Caco-2 (cell line): ENCODE measurements at regions not wholly inside any gene's neighbourhood (a gene's known extent, or its start where the extent isn't known, plus 50 kb on each side); places are given as distances from the start of the nearest gene placed in this dataset.

Experiments used
- BruUV-seq: library from RNA; stranded (reverse); fragments of 400-500 nt; replicated peaks from 2 replicates; lab custom pipeline; 2021; lab: Mats Ljungman, UMichigan
- CTCF ChIA-PET: fragments of 300-600 bp; sonication (Branson Sonifier 250); formaldehyde crosslinking; loops from one replicate; lab custom pipeline; 2022; ENCODE audit warnings: antibody characterized with exemption; lab: Charles Lee
- POLR2A ChIA-PET: fragments of 300-600 bp; sonication (Branson Sonifier 250); formaldehyde crosslinking; loops from one replicate; lab custom pipeline; 2022; ENCODE audit warnings: antibody characterized with exemption; lab: Charles Lee
- DNase-seq, 2 experiments: peaks; one replicate each; pipeline versions ENCODE4 v3.0.0 to v3.0.0-alpha.2; 2020 to 2022
- H3K27me3 ChIP-seq: replicated peaks from 2 replicates; pipeline ENCODE4 v1.6.0; 2011; ENCODE audit warnings: low read length; ENCODE audit not compliant: control insufficient read depth, insufficient read depth
- H3K36me3 ChIP-seq: 2 replicates; pipeline ENCODE4 v1.5.1; 2011; ENCODE audit warnings: low read length; ENCODE audit not compliant: control insufficient read depth, insufficient read depth
- H3K4me1 ChIP-seq: fragments of 250-450 bp; sonication (Bioruptor Pico); 2 replicates; pipeline ENCODE4 v1.5.1; 2020; ENCODE audit warnings: mild to moderate bottlenecking
- H3K4me3 ChIP-seq: 2 replicates; pipeline ENCODE4 v1.5.1; 2011; ENCODE audit warnings: low read depth, mild to moderate bottlenecking, control low read depth, low read length
- H3K9me3 ChIP-seq: fragments of 250-450 bp; sonication (Bioruptor Pico); 2 replicates; pipeline ENCODE4 v1.5.1; 2020; ENCODE audit warnings: mild to moderate bottlenecking, moderate library complexity
- H3K27ac Mint-ChIP-seq: one replicate; pipeline ENCODE4 v1.8.0; 2022; ENCODE audit warnings: mixed read lengths; ENCODE audit not compliant: unreplicated experiment
- H3K27me3 Mint-ChIP-seq: one replicate; pipeline ENCODE4 v1.8.0; 2022; ENCODE audit warnings: mixed read lengths; ENCODE audit not compliant: insufficient read depth, unreplicated experiment
- H3K36me3 Mint-ChIP-seq: one replicate; pipeline ENCODE4 v1.8.0; 2022; ENCODE audit warnings: mild to moderate bottlenecking, mixed read lengths; ENCODE audit not compliant: insufficient read depth, unreplicated experiment
- H3K4me1 Mint-ChIP-seq: one replicate; pipeline ENCODE4 v1.8.0; 2022; ENCODE audit warnings: low read depth, mixed read lengths; ENCODE audit not compliant: unreplicated experiment
- H3K4me3 Mint-ChIP-seq: one replicate; pipeline ENCODE4 v1.8.0; 2022; ENCODE audit warnings: mild to moderate bottlenecking, moderate library complexity, mixed read lengths; ENCODE audit not compliant: unreplicated experiment
- H3K9me3 Mint-ChIP-seq: one replicate; pipeline ENCODE4 v1.8.0; 2022; ENCODE audit warnings: mixed read lengths; ENCODE audit not compliant: unreplicated experiment
- intact Hi-C: fragments of 100-400 bp; cut with micrococcal nuclease; formaldehyde crosslinking; loops from one replicate; pipeline ENCODE4 v1.10.0; 2022; ENCODE audit not compliant: unreplicated experiment
- TF ChIP-seq, protein P1 (sequence below), 2 experiments: fragments of 200-600 bp in 1 of 2; IDR thresholded peaks; 1 replicate in 1 of 2; 2 replicates in 1 of 2; pipeline versions ENCODE4 v1.5.1 to v1.8.0; 2011 to 2022; ENCODE audit warnings: antibody characterized with exemption in 1 of 2, control low read depth in 1 of 2, inconsistent platforms in 1 of 2, low read depth in 1 of 2, low read length in 1 of 2, mild to moderate bottlenecking in 1 of 2, moderate library complexity in 1 of 2; ENCODE audit not compliant: insufficient read depth in 1 of 2, severe bottlenecking in 1 of 2, unreplicated experiment in 1 of 2

DNA sequence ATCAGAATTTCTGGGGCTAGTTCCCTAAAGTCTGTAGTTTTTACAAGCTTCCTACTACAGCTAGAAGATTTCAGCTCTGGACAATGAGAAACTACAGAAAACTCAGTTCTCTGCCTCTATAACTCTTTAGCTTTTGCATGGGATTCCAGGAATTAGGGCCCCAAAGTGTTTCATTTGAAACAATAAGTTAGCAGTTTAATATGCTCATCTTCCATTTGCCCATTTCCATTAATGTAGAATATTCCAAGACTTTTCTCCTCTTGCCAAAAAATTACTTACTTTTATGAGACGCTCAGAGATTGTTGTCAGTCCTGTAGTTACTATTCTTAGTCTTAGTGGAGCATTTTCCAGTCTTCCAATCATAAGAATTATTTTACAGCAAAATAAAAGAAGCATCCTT lies 719.9 kb downstream of the ADGRL2 start:
- no peaks in the 10 kb centered on the region for H3K4me1 ChIP-seq
- CTCF ChIA-PET = no interaction called here
- H3K36me3 ChIP-seq = no peaks in the 10 kb centered on the region
- TF ChIP-seq, protein P1, sequence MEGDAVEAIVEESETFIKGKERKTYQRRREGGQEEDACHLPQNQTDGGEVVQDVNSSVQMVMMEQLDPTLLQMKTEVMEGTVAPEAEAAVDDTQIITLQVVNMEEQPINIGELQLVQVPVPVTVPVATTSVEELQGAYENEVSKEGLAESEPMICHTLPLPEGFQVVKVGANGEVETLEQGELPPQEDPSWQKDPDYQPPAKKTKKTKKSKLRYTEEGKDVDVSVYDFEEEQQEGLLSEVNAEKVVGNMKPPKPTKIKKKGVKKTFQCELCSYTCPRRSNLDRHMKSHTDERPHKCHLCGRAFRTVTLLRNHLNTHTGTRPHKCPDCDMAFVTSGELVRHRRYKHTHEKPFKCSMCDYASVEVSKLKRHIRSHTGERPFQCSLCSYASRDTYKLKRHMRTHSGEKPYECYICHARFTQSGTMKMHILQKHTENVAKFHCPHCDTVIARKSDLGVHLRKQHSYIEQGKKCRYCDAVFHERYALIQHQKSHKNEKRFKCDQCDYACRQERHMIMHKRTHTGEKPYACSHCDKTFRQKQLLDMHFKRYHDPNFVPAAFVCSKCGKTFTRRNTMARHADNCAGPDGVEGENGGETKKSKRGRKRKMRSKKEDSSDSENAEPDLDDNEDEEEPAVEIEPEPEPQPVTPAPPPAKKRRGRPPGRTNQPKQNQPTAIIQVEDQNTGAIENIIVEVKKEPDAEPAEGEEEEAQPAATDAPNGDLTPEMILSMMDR (IDR thresholded peaks at IDR 0.05; ENCODE audit: insufficient read depth in 1 of 2, low read depth in 1 of 2, low read length in 1 of 2, severe bottlenecking in 1 of 2, unreplicated experiment in 1 of 2) = no peak
- intact Hi-C loops = no loop called here
- no peak overlapping the region for H3K27ac Mint-ChIP-seq
- H3K27me3 ChIP-seq = no peaks in the 10 kb centered on the region
- no peaks in the 10 kb centered on the region for H3K36me3 Mint-ChIP-seq
- H3K4me3 ChIP-seq = no peak overlapping the region
- H3K9me3 Mint-ChIP-seq = no peaks in the 10 kb centered on the region
- peaks cover 3% of the 10 kb centered on the region for H3K27me3 Mint-ChIP-seq
- POLR2A ChIA-PET = no interaction called here
- BruUV-seq = no TSS peak
- no peaks in the 10 kb centered on the region for H3K9me3 ChIP-seq
- H3K4me3 Mint-ChIP-seq = no peak overlapping the region
- no peak for DNase-seq
- H3K4me1 Mint-ChIP-seq = no peaks in the 10 kb centered on the region

DNA sequence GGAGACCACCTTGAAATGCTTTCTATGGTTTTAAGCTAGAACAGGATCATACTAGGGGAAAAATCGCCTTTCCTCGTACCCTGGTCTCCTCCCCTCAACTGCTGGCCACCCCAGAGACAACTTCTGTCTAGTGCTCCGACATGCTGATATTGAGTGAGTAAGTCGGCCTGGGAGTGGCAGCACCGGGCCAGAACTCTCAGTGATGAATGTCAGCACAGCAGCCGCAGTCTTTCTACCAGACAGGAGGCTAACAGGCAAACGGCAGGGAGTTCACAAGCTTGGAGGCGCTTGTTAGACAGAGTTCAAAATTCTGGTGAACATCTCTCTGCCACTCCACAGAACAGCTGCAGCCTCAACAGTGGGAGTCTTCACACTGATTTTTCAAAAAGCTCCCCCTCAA lies 716.9 kb downstream of the ADGRL2 start:
- no peaks in the 10 kb centered on the region for H3K27me3 ChIP-seq
- H3K36me3 Mint-ChIP-seq = no peaks in the 10 kb centered on the region
- H3K4me1 ChIP-seq = no peaks in the 10 kb centered on the region
- peak; percentile 4 to 30 for DNase-seq
- H3K4me3 Mint-ChIP-seq = no peak overlapping the region
- H3K27me3 Mint-ChIP-seq = peaks cover 3% of the 10 kb centered on the region
- ChIA-PET POLR2A (no interaction called here), CTCF (no interaction called here)
- intact Hi-C loops = no loop called here
- H3K27ac Mint-ChIP-seq = no peak overlapping the region
- H3K9me3 ChIP-seq = no peaks in the 10 kb centered on the region
- H3K4me1 Mint-ChIP-seq = no peaks in the 10 kb centered on the region
- no peaks in the 10 kb centered on the region for H3K9me3 Mint-ChIP-seq
- no peaks in the 10 kb centered on the region for H3K36me3 ChIP-seq
- TF ChIP-seq, protein P1 (IDR thresholded peaks at IDR 0.05; ENCODE audit: insufficient read depth in 1 of 2, low read depth in 1 of 2, low read length in 1 of 2, severe bottlenecking in 1 of 2, unreplicated experiment in 1 of 2) = no peak
- no peak overlapping the region for H3K4me3 ChIP-seq
- BruUV-seq = no TSS peak

DNA sequence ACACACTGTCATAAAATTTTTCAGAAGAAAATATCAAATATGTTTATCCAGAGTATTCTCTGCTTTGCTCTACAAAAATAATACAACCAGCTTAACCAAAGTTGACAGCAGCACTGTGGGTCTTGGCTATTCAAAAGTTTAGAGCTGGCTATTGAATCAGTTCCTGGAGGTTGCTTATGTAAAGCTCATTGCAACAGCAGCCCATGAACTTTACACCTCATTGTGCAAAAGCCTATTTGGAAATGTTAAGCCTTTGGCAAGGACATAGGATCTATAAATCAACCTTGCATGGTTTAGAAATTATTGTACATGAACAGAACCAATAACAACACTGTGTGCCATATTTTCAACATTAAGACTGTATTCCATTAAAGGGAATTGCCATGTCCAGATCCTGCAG lies 714.9 kb downstream of the ADGRL2 start:
- CTCF ChIA-PET = no interaction called here
- no peak for DNase-seq
- TF ChIP-seq, protein P1 (IDR thresholded peaks at IDR 0.05; ENCODE audit: insufficient read depth in 1 of 2, low read depth in 1 of 2, low read length in 1 of 2, severe bottlenecking in 1 of 2, unreplicated experiment in 1 of 2) = no peak
- Histone ChIP-seq H3K27me3 (no peaks in the 10 kb centered on the region), H3K9me3 (no peaks in the 10 kb centered on the region), H3K4me3 (no peak overlapping the region), H3K4me1 (no peaks in the 10 kb centered on the region), H3K36me3 (no peaks in the 10 kb centered on the region)
- BruUV-seq = no TSS peak
- peaks cover 5% of the 10 kb centered on the region for H3K27me3 Mint-ChIP-seq
- no peak overlapping the region for H3K27ac Mint-ChIP-seq
- no peak overlapping the region for H3K4me3 Mint-ChIP-seq
- no peaks in the 10 kb centered on the region for H3K4me1 Mint-ChIP-seq
- POLR2A ChIA-PET = no interaction called here
- intact Hi-C loops = no loop called here
- no peaks in the 10 kb centered on the region for H3K36me3 Mint-ChIP-seq
- no peaks in the 10 kb centered on the region for H3K9me3 Mint-ChIP-seq
